ENCODE measurements at regions not wholly inside any gene's neighbourhood (a gene's known extent, or its start where the extent isn't known, plus 50 kb on each side); places are given as distances from the start of the nearest gene placed in this dataset.

GRCh38 chr2:191625446-191625845 lies 52.5 kb upstream of the NABP1 start:
- no peak for ATAC-seq
- intact Hi-C loops (cut with DNase I), result no loop called here

GRCh38 chr2:191626497-191627151 lies 51.3 kb upstream of the NABP1 start:
- intact Hi-C loops (cut with DNase I), result no loop called here
- ATAC-seq (peak in 1 of 2 donors; percentile 61), DNase-seq (no peak)

More at GRCh38 chr2:191625446-191625845, 52.5 kb upstream of the NABP1 start:
- no peak for DNase-seq

- DNase-seq (no peak), ATAC-seq (no peak)
- intact Hi-C loops (cut with DNase I), result no loop called here
These were observed 50.4 kb upstream of the NABP1 start for GRCh38 chr2:191627518-191627917.
